Upper lobe of left lung (tissue), 4 donors: ENCODE measurements at regions not wholly inside any gene's neighbourhood (a gene's known extent, or its start where the extent isn't known, plus 50 kb on each side); places are given as distances from the start of the nearest gene placed in this dataset.

Experiments
- EP300 ChIP-seq, 4 donors: sonication (generic); formaldehyde crosslinking; IDR thresholded peaks; one replicate each; pipeline ENCODE4 v1.5.1; 2017; ENCODE audit warnings: antibody characterized with exemption in 4 of 4, control low read depth in 2 of 4
- POLR2A ChIP-seq, 4 donors: fragments of 450-650 bp; IDR thresholded peaks; one replicate each; pipeline ENCODE4 v1.5.1; 2016 to 2017; ENCODE audit warnings: antibody characterized with exemption in 4 of 4, mild to moderate bottlenecking in 2 of 4
- POLR2AphosphoS5 ChIP-seq, 2 donors: sonication (generic); formaldehyde crosslinking; IDR thresholded peaks; one replicate each; pipeline ENCODE4 v1.5.1; 2017; ENCODE audit warnings: antibody characterized with exemption in 2 of 2
- TF ChIP-seq, protein P1 (sequence below), 6 experiments: fragments of 450-650 bp in 4 of 6; fragments of 200-600 bp in 2 of 6; sonication (generic) in 2 of 6; IDR thresholded peaks; one replicate each; pipeline ENCODE4 v1.5.1; 2016 to 2019; ENCODE audit warnings: antibody characterized with exemption in 6 of 6

DNA sequence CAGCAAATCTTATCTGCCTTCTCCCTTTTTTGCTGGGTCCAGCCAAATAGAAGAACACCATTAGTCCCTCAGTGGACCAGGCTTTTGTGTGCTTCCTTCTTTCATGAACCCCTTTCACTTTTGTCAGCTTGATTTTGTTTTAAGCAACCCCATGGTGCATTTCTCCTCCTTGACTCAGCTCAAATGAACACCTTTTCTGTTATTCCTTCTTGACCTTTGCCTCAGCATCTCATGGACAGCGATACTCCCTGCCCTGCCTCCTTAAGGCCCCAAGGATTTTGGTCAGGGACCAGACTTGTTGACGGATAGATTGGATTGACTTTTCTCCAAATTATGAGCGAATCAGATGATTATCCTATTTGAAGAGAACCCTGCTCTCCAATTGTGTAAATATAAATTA, 356.6 kb upstream of the USP24 start:
- TF ChIP-seq, protein P1, sequence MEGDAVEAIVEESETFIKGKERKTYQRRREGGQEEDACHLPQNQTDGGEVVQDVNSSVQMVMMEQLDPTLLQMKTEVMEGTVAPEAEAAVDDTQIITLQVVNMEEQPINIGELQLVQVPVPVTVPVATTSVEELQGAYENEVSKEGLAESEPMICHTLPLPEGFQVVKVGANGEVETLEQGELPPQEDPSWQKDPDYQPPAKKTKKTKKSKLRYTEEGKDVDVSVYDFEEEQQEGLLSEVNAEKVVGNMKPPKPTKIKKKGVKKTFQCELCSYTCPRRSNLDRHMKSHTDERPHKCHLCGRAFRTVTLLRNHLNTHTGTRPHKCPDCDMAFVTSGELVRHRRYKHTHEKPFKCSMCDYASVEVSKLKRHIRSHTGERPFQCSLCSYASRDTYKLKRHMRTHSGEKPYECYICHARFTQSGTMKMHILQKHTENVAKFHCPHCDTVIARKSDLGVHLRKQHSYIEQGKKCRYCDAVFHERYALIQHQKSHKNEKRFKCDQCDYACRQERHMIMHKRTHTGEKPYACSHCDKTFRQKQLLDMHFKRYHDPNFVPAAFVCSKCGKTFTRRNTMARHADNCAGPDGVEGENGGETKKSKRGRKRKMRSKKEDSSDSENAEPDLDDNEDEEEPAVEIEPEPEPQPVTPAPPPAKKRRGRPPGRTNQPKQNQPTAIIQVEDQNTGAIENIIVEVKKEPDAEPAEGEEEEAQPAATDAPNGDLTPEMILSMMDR (IDR thresholded peaks at IDR 0.05), result no peak
- no peak for TF ChIP-seq POLR2A (IDR thresholded peaks at IDR 0.05)
- TF ChIP-seq EP300 (IDR thresholded peaks at IDR 0.05), result no peak
- no peak for TF ChIP-seq POLR2AphosphoS5 (IDR thresholded peaks at IDR 0.05)
